Hepatocyte (in vitro differentiated cells): ENCODE measurements at regions not wholly inside any gene's neighbourhood (a gene's known extent, or its start where the extent isn't known, plus 50 kb on each side); places are given as distances from the start of the nearest gene placed in this dataset.

Source experiments
- DNase-seq: peaks from one replicate; pipeline ENCODE4 v3.0.0-alpha.2; 2016; ENCODE audit warnings: low spot score
- H2AFZ ChIP-seq: fragments of 200-600 bp; sonication (generic); 2 replicates; pipeline ENCODE4 v1.6.0; 2016; ENCODE audit warnings: antibody characterized with exemption, mild to moderate bottlenecking
- H3K27ac ChIP-seq: fragments of 200-600 bp; sonication (generic); 2 replicates; pipeline ENCODE4 v1.5.1; 2016; ENCODE audit warnings: mild to moderate bottlenecking
- H3K27me3 ChIP-seq: fragments of 200-600 bp; sonication (generic); 2 replicates; pipeline ENCODE4 v1.6.1; 2016
- H3K36me3 ChIP-seq: fragments of 200-600 bp; sonication (generic); replicated peaks from 2 replicates; pipeline ENCODE4 v1.5.1; 2016; ENCODE audit warnings: low read depth; ENCODE audit not compliant: insufficient read depth
- H3K4me1 ChIP-seq: fragments of 200-600 bp; sonication (generic); 2 replicates; pipeline ENCODE4 v1.5.1; 2016; ENCODE audit warnings: mild to moderate bottlenecking, moderate library complexity; ENCODE audit not compliant: insufficient read depth
- H3K4me2 ChIP-seq: fragments of 200-600 bp; sonication (generic); 2 replicates; pipeline ENCODE4 v1.6.0; 2016
- H3K4me3 ChIP-seq: fragments of 200-600 bp; sonication (generic); 2 replicates; pipeline ENCODE4 v1.5.1; 2016; ENCODE audit warnings: mild to moderate bottlenecking
- H3K79me2 ChIP-seq: fragments of 200-600 bp; sonication (generic); 2 replicates; pipeline ENCODE4 v1.6.0; 2017; ENCODE audit warnings: mild to moderate bottlenecking
- H3K9me2 ChIP-seq: fragments of 200-600 bp; sonication (generic); replicated peaks from 2 replicates; pipeline ENCODE4 v1.6.0; 2017; ENCODE audit warnings: mild to moderate bottlenecking; ENCODE audit not compliant: insufficient read depth
- H3K9me3 ChIP-seq: fragments of 200-600 bp; sonication (generic); 2 replicates; pipeline ENCODE4 v1.5.1; 2016; ENCODE audit warnings: low read depth, mild to moderate bottlenecking
- H4K20me1 ChIP-seq: fragments of 200-600 bp; sonication (generic); 2 replicates; pipeline ENCODE4 v1.6.0; 2016; ENCODE audit warnings: mild to moderate bottlenecking; ENCODE audit not compliant: insufficient read depth, poor library complexity, severe bottlenecking
- CTCF ChIP-seq: fragments of 200-600 bp; sonication (generic); IDR thresholded peaks from 2 replicates; pipeline ENCODE4 v1.5.1; 2016; ENCODE audit warnings: antibody characterized with exemption, mild to moderate bottlenecking; ENCODE audit not compliant: poor library complexity
- EZH2 ChIP-seq: fragments of 200-600 bp; sonication (generic); IDR thresholded peaks from 2 replicates; pipeline ENCODE4 v1.6.1; 2016; ENCODE audit warnings: antibody characterized with exemption, mild to moderate bottlenecking, borderline replicate concordance
- EZH2phosphoT487 ChIP-seq: fragments of 200-600 bp; sonication (generic); IDR thresholded peaks from one replicate; pipeline ENCODE4 v1.6.1; 2018; ENCODE audit warnings: antibody characterized with exemption, mild to moderate bottlenecking, low read depth, moderate library complexity; ENCODE audit not compliant: unreplicated experiment, severe bottlenecking
- WGBS: methylation state at CpG from one replicate; pipeline ENCODE4 v1.1.6; 2016; ENCODE audit warnings: low lambda C conversion rate; ENCODE audit errors: missing lambda C conversion rate; 5-methylcytosine and 5-hydroxymethylcytosine counted together

- no peaks in the 10 kb centered on the region for H3K9me2 ChIP-seq
- H3K27me3 ChIP-seq: no peaks in the 10 kb centered on the region
- no peaks in the 10 kb centered on the region for H3K79me2 ChIP-seq
- no peak overlapping the region for H3K27ac ChIP-seq
- no peaks in the 10 kb centered on the region for H3K36me3 ChIP-seq
- WGBS: 98% methylated on average over 3 of the region's 3 CpGs
- H3K4me2 ChIP-seq: no peak overlapping the region
- no peak overlapping the region for H3K4me3 ChIP-seq
- no peaks in the 10 kb centered on the region for H4K20me1 ChIP-seq
- H2AFZ ChIP-seq: no peak overlapping the region
- H3K4me1 ChIP-seq: peaks cover 6% of the 10 kb centered on the region
- TF ChIP-seq EZH2 (no peak), EZH2phosphoT487 (no peak), CTCF (no peak)
- no peak for DNase-seq
- H3K9me3 ChIP-seq: no peaks in the 10 kb centered on the region
Measured at GRCh38 chr6:137744877-137745276, 122.2 kb upstream of the TNFAIP3 start.

- TF ChIP-seq EZH2: no peak
- no peak for TF ChIP-seq EZH2phosphoT487
- no peak for TF ChIP-seq CTCF
- H3K9me2 ChIP-seq: no peaks in the 10 kb centered on the region
- H3K27me3 ChIP-seq: no peaks in the 10 kb centered on the region
- H3K36me3 ChIP-seq: no peaks in the 10 kb centered on the region
- no peaks in the 10 kb centered on the region for H3K79me2 ChIP-seq
- no peaks in the 10 kb centered on the region for H3K9me3 ChIP-seq
- no peaks in the 10 kb centered on the region for H4K20me1 ChIP-seq
- H2AFZ ChIP-seq: no peak overlapping the region
- H3K4me2 ChIP-seq: no peak overlapping the region
- DNase-seq: no peak
- H3K27ac ChIP-seq: no peak overlapping the region
- peaks cover 6% of the 10 kb centered on the region for H3K4me1 ChIP-seq
- 73% methylated on average over 1 of the region's 1 CpG for WGBS
- H3K4me3 ChIP-seq: no peak overlapping the region
Measured at GRCh38 chr6:137745321-137745720, 121.7 kb upstream of the TNFAIP3 start.

- DNase-seq: no peak
- no peak overlapping the region for H2AFZ ChIP-seq
- H3K4me3 ChIP-seq: no peak overlapping the region
- H3K4me1 ChIP-seq: peaks cover 6% of the 10 kb centered on the region
- TF ChIP-seq EZH2phosphoT487: no peak
- no peak for TF ChIP-seq CTCF
- TF ChIP-seq EZH2: no peak
- no peaks in the 10 kb centered on the region for H3K9me2 ChIP-seq
- H3K27me3 ChIP-seq: no peaks in the 10 kb centered on the region
- H3K9me3 ChIP-seq: no peaks in the 10 kb centered on the region
- H3K36me3 ChIP-seq: no peaks in the 10 kb centered on the region
- 98% methylated on average over 2 of the region's 2 CpGs for WGBS
- no peaks in the 10 kb centered on the region for H4K20me1 ChIP-seq
- no peak overlapping the region for H3K27ac ChIP-seq
- H3K79me2 ChIP-seq: no peaks in the 10 kb centered on the region
- H3K4me2 ChIP-seq: no peak overlapping the region
Measured at GRCh38 chr6:137746264-137746663, 120.8 kb upstream of the TNFAIP3 start.

GRCh38 chr6:137749696-137750211 is 117.3 kb upstream of the TNFAIP3 start:
- H3K4me1 ChIP-seq: peaks cover 6% of the 10 kb centered on the region
- no peak overlapping the region for H3K4me3 ChIP-seq
- DNase-seq: no peak
- no peaks in the 10 kb centered on the region for H3K9me3 ChIP-seq
- no peaks in the 10 kb centered on the region for H3K27me3 ChIP-seq
- no peak overlapping the region for H2AFZ ChIP-seq
- H4K20me1 ChIP-seq: no peaks in the 10 kb centered on the region
- H3K4me2 ChIP-seq: no peak overlapping the region
- no peaks in the 10 kb centered on the region for H3K79me2 ChIP-seq
- 67% methylated on average over 8 of the region's 8 CpGs for WGBS
- no peak overlapping the region for H3K27ac ChIP-seq
- H3K9me2 ChIP-seq: no peaks in the 10 kb centered on the region
- TF ChIP-seq EZH2phosphoT487: no peak
- no peak for TF ChIP-seq EZH2
- no peak for TF ChIP-seq CTCF
- H3K36me3 ChIP-seq: no peaks in the 10 kb centered on the region
